ENCODE measurements at regions not wholly inside any gene's neighbourhood (a gene's known extent, or its start where the extent isn't known, plus 50 kb on each side); places are given as distances from the start of the nearest gene placed in this dataset.
A peak's percentile ranks its signal among the peaks of the same experiment; 100 is the strongest.

DNA sequence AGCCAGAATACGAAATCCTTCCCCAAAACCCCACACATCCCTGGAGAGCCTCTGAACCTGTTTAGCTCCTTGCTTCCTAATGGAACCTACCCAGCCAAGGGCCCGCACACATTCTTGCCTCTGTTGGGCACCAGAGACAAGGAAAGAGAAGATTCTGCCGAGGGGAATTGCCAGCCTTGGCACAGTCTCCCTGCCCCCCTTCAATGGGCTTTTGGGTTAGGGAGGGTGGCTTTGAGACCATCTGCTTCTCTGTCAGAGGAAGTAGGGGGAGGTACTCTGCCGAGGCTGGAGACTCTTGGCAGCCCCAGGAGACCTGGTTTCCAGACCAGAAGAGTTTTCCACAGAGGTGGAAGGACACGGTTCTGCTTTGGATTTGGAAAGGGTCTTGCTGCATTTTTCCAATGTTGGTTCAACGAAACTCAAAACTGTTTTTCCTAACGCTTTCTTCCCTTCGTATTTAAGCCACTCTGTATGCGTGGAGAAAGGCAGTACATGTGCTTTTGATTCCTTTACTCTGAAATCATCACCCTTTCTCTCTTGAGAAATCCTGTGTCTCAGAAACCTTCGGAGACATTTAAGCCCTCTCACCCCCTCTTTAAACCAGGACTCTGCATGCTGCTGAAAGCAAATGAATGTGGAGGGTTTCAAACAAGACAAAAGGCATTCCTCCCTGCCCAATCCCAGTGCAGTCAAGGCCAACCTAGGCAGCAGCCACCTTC, 78.8 kb upstream of the PRR23C start:
- Histone ChIP-seq H3K4me3 (ENCODE audit: low read depth in 2 of 2, low read length in 2 of 2) (no peak overlapping the region), H3K27ac (ENCODE audit: low read length) (peak overlapping the region; percentile 3; the same call in 1 of the 2 replicates), H3K4me1 (ENCODE audit: control insufficient read depth, insufficient read depth, low read length) (peaks cover 10% of the 10 kb centered on the region), H3K9me3 (ENCODE audit: control insufficient read depth, insufficient read depth, low read depth, low read length) (no peaks in the 10 kb centered on the region), H3K36me3 (ENCODE audit: control insufficient read depth, insufficient read depth, low read length) (no peaks in the 10 kb centered on the region), H3K27me3 (ENCODE audit: control insufficient read depth, insufficient read depth, low read length) (no peaks in the 10 kb centered on the region)
- CTCF ChIA-PET: no interaction called here
- TF ChIP-seq TCF7L2 (IDR thresholded peaks at IDR 0.05; ENCODE audit: low read depth, low read length) (no peak), SIN3A (IDR thresholded peaks at IDR 0.05; ENCODE audit: borderline replicate concordance, insufficient read depth, low read depth, low read length) (no peak), POLR2AphosphoS5 (IDR thresholded peaks at IDR 0.05; ENCODE audit: low read depth, low read length) (no peak), REST (IDR thresholded peaks at IDR 0.05; ENCODE audit: insufficient read depth in 1 of 2, low read depth in 2 of 2, low read length in 1 of 2) (no peak), CTCF (IDR thresholded peaks at IDR 0.05) (no peak)
- no peak for ATAC-seq
- no peak for DNase-seq (ENCODE audit: low read depth, low spot score)
- intact Hi-C loops (cut with micrococcal nuclease; ENCODE audit: unreplicated experiment): no loop called here
- no TSS peak for BruUV-seq (replicated peaks)
- POLR2A ChIA-PET: no interaction called here
- in situ Hi-C loops (cut with HindIII; ENCODE audit: low pct_unique_long_range_greater_than_20kb, low sequenced_read_pairs): no loop called here

- in situ Hi-C loops (cut with HindIII; ENCODE audit: low pct_unique_long_range_greater_than_20kb, low sequenced_read_pairs): no loop called here
- CTCF ChIA-PET: interaction anchor here (0.5 kb wide), 1 partner anchor 150 kb away, joined by 3 read pairs; no protein-coding TSS in a partner anchor
- Histone ChIP-seq H3K9me3 (ENCODE audit: control insufficient read depth, insufficient read depth, low read depth, low read length) (no peaks in the 10 kb centered on the region), H3K4me1 (ENCODE audit: control insufficient read depth, insufficient read depth, low read length) (peaks cover 10% of the 10 kb centered on the region), H3K36me3 (ENCODE audit: control insufficient read depth, insufficient read depth, low read length) (no peaks in the 10 kb centered on the region), H3K27ac (ENCODE audit: low read length) (no peak overlapping the region), H3K27me3 (ENCODE audit: control insufficient read depth, insufficient read depth, low read length) (no peaks in the 10 kb centered on the region), H3K4me3 (ENCODE audit: low read depth in 2 of 2, low read length in 2 of 2) (no peak overlapping the region)
- intact Hi-C loops (cut with micrococcal nuclease; ENCODE audit: unreplicated experiment): no loop called here
- TF ChIP-seq TCF7L2 (IDR thresholded peaks at IDR 0.05; ENCODE audit: low read depth, low read length): no peak
- no peak for TF ChIP-seq POLR2AphosphoS5 (IDR thresholded peaks at IDR 0.05; ENCODE audit: low read depth, low read length)
- no peak for TF ChIP-seq SIN3A (IDR thresholded peaks at IDR 0.05; ENCODE audit: borderline replicate concordance, insufficient read depth, low read depth, low read length)
- TF ChIP-seq CTCF (IDR thresholded peaks at IDR 0.05): no peak
- TF ChIP-seq REST (IDR thresholded peaks at IDR 0.05; ENCODE audit: insufficient read depth in 1 of 2, low read depth in 2 of 2, low read length in 1 of 2): no peak
- ATAC-seq (no peak), DNase-seq (ENCODE audit: low read depth, low spot score) (no peak)
- POLR2A ChIA-PET: no interaction called here
- BruUV-seq (replicated peaks): no TSS peak
Observed at GRCh38 chr3:139124197-139124596, 79.5 kb upstream of the PRR23C start.

All from Panc1 (cell line).